Neural cell (in vitro differentiated cells): ENCODE measurements at regions not wholly inside any gene's neighbourhood (a gene's known extent, or its start where the extent isn't known, plus 50 kb on each side); places are given as distances from the start of the nearest gene placed in this dataset.
"Not testable (repeated sequence)": the region's sequence is repeated elsewhere in the genome, so short reads cannot be mapped to it uniquely, and the experiment has no call there.

ENCODE experiments used
- H2AFZ ChIP-seq: fragments of 200-600, 300-800 bp; sonication (generic), shearing (Covaris generic); 2 replicates; pipeline ENCODE4 v1.6.0; 2014; ENCODE audit warnings: low read depth, mild to moderate bottlenecking, antibody characterized with exemption, low read length, moderate library complexity
- H3F3A ChIP-seq: fragments of 200-600 bp; shearing (Covaris generic); 2 replicates; pipeline ENCODE4 v1.6.1; 2016; ENCODE audit warnings: mild to moderate bottlenecking, moderate library complexity, mixed read lengths, antibody characterized with exemption, low read length; ENCODE audit not compliant: insufficient read depth, poor library complexity, severe bottlenecking
- H3K27ac ChIP-seq: fragments of 200-600, 300-800 bp; sonication (generic), shearing (Covaris generic); 2 replicates; pipeline ENCODE4 v1.5.1; 2014; ENCODE audit warnings: mild to moderate bottlenecking, low read length, moderate library complexity
- H3K27me3 ChIP-seq: fragments of 300-800, 200-600 bp; sonication (generic), shearing (Covaris generic); 2 replicates; pipeline ENCODE4 v1.6.0; 2014; ENCODE audit warnings: mild to moderate bottlenecking, low read depth, low read length, moderate library complexity; ENCODE audit not compliant: insufficient read depth
- H3K36me3 ChIP-seq: fragments of 300-800, 200-600 bp; sonication (generic), shearing (Covaris generic); 2 replicates; pipeline ENCODE4 v1.5.1; 2014; ENCODE audit warnings: mild to moderate bottlenecking, antibody characterized with exemption, low read length, moderate library complexity; ENCODE audit not compliant: insufficient read depth
- H3K4me2 ChIP-seq: fragments of 300-800, 200-600 bp; sonication (generic), shearing (Covaris generic); 2 replicates; pipeline ENCODE4 v1.6.0; 2014; ENCODE audit warnings: mild to moderate bottlenecking, low read length
- H3K4me3 ChIP-seq: fragments of 300-800, 200-600 bp; sonication (generic), shearing (Covaris generic); 2 replicates; pipeline ENCODE4 v1.5.1; 2014; ENCODE audit warnings: mild to moderate bottlenecking, low read length, moderate library complexity
- H3K79me2 ChIP-seq: fragments of 200-600 bp; shearing (Covaris generic); replicated peaks from 2 replicates; pipeline ENCODE4 v1.6.0; 2014; ENCODE audit warnings: mild to moderate bottlenecking, low read length, moderate library complexity; ENCODE audit not compliant: insufficient read depth
- H3K9ac ChIP-seq: fragments of 300-800, 200-600 bp; sonication (generic), shearing (Covaris generic); 2 replicates; pipeline ENCODE4 v1.6.1; 2016; ENCODE audit warnings: mild to moderate bottlenecking, low read length, mixed read lengths
- H3K9me2 ChIP-seq: fragments of 200-600 bp; shearing (Covaris generic); 2 replicates; pipeline ENCODE4 v1.6.1; 2016; ENCODE audit warnings: mild to moderate bottlenecking, low read length, mixed read lengths; ENCODE audit not compliant: insufficient read depth
- H3K9me3 ChIP-seq: fragments of 200-600, 300-800 bp; sonication (generic), shearing (Covaris generic); 2 replicates; pipeline ENCODE4 v1.6.1; 2016; ENCODE audit warnings: mild to moderate bottlenecking, mixed run types, low read length, moderate library complexity, mixed read lengths
- H4K20me1 ChIP-seq: fragments of 200-600 bp; shearing (Covaris generic); 2 replicates; pipeline ENCODE4 v1.6.1; 2016; ENCODE audit warnings: mild to moderate bottlenecking, mixed run types; ENCODE audit not compliant: insufficient read depth
- CTCF ChIP-seq: fragments of 450-650 bp; IDR thresholded peaks from 2 replicates; pipeline ENCODE4 v1.5.1; 2014; ENCODE audit warnings: antibody characterized with exemption, mild to moderate bottlenecking, moderate library complexity; ENCODE audit not compliant: poor library complexity, severe bottlenecking
- EP300 ChIP-seq: fragments of 450-650 bp; conservative IDR thresholded peaks from 2 replicates; pipeline ENCODE4 v1.6.1; 2014; ENCODE audit warnings: antibody characterized with exemption, mild to moderate bottlenecking, moderate library complexity; ENCODE audit not compliant: poor library complexity, severe bottlenecking
- EZH2 ChIP-seq: fragments of 200-600, 300-800 bp; shearing (Covaris generic), sonication (generic); IDR thresholded peaks from 2 replicates; pipeline ENCODE4 v1.6.1; 2014; ENCODE audit warnings: antibody characterized with exemption, low read length, borderline replicate concordance, mild to moderate bottlenecking; ENCODE audit not compliant: insufficient read depth, poor library complexity, severe bottlenecking
- MXI1 ChIP-seq: fragments of 450-650 bp; conservative IDR thresholded peaks from 2 replicates; pipeline ENCODE4 v1.6.1; 2014; ENCODE audit warnings: antibody characterized with exemption, mild to moderate bottlenecking; ENCODE audit not compliant: poor library complexity, severe bottlenecking
- POLR2AphosphoS5 ChIP-seq: IDR thresholded peaks from 2 replicates; pipeline ENCODE4 v1.6.1; 2012
- RAD21 ChIP-seq: fragments of 450-650 bp; conservative IDR thresholded peaks from 2 replicates; pipeline ENCODE4 v1.6.1; 2014; ENCODE audit warnings: antibody characterized with exemption, mild to moderate bottlenecking, moderate library complexity
- REST ChIP-seq: IDR thresholded peaks from 2 replicates; pipeline ENCODE4 v1.6.1; 2012; ENCODE audit warnings: borderline replicate concordance
- SMC3 ChIP-seq: fragments of 450-650 bp; conservative IDR thresholded peaks from 2 replicates; pipeline ENCODE4 v1.6.1; 2014; ENCODE audit warnings: antibody characterized with exemption, mild to moderate bottlenecking, moderate library complexity; ENCODE audit not compliant: poor library complexity
- TAF1 ChIP-seq: IDR thresholded peaks from 2 replicates; pipeline ENCODE4 v1.6.1; 2012; ENCODE audit warnings: low read depth

GRCh38 chr4:31793907-31794306, 1073.7 kb downstream of the PCDH7 start:
- Histone ChIP-seq H2AFZ (no peak overlapping the region), H3K4me2 (no peak overlapping the region), H3K79me2 (no peaks in the 10 kb centered on the region), H3K27me3 (no peaks in the 10 kb centered on the region), H4K20me1 (no peaks in the 10 kb centered on the region), H3F3A (no peaks in the 10 kb centered on the region), H3K27ac (no peak overlapping the region), H3K9me2 (no peaks in the 10 kb centered on the region), H3K9ac (no peak overlapping the region), H3K36me3 (no peaks in the 10 kb centered on the region), H3K4me3 (no peak overlapping the region), H3K9me3 (no peaks in the 10 kb centered on the region)
- no peak for TF ChIP-seq SMC3
- TF ChIP-seq POLR2AphosphoS5 = no peak
- no peak for TF ChIP-seq EZH2
- TF ChIP-seq EP300 = no peak
- no peak for TF ChIP-seq MXI1
- TF ChIP-seq REST = no peak
- TF ChIP-seq CTCF = no peak
- TF ChIP-seq TAF1 = no peak
- no peak for TF ChIP-seq RAD21

- H3K4me2 ChIP-seq, H3K9ac ChIP-seq, H3K27ac ChIP-seq, H3K27me3 ChIP-seq, H3K9me2 ChIP-seq, H3K36me3 ChIP-seq, H3K79me2 ChIP-seq, H3K9me3 ChIP-seq, H2AFZ ChIP-seq, H3F3A ChIP-seq, H3K4me3 ChIP-seq, H4K20me1 ChIP-seq: not testable (repeated sequence)
These were observed 1076.9 kb downstream of the PCDH7 start for GRCh38 chr4:31797052-31797451.

GRCh38 chr4:31803526-31804195, 1083.5 kb downstream of the PCDH7 start:
- Histone ChIP-seq H3K9ac (no peak overlapping the region), H3K27me3 (no peaks in the 10 kb centered on the region), H3K79me2 (no peaks in the 10 kb centered on the region), H4K20me1 (no peaks in the 10 kb centered on the region), H3K9me3 (no peaks in the 10 kb centered on the region), H2AFZ (no peak overlapping the region), H3K9me2 (no peaks in the 10 kb centered on the region), H3K4me2 (no peak overlapping the region), H3K36me3 (no peaks in the 10 kb centered on the region), H3K4me3 (no peak overlapping the region), H3F3A (no peaks in the 10 kb centered on the region), H3K27ac (no peak overlapping the region)
- TF ChIP-seq RAD21 = no peak
- no peak for TF ChIP-seq TAF1
- TF ChIP-seq REST = no peak
- TF ChIP-seq EP300 = no peak
- no peak for TF ChIP-seq MXI1
- no peak for TF ChIP-seq EZH2
- TF ChIP-seq SMC3 = no peak
- TF ChIP-seq CTCF = no peak
- no peak for TF ChIP-seq POLR2AphosphoS5
